ENCODE measurements at regions not wholly inside any gene's neighbourhood (a gene's known extent, or its start where the extent isn't known, plus 50 kb on each side); places are given as distances from the start of the nearest gene placed in this dataset.

GRCh38 chr16:52747088-52747595 lies 200.2 kb upstream of the TOX3 start:
- TF ChIP-seq CTCF (conservative IDR thresholded peaks at IDR 0.05) = no peak
- TF ChIP-seq EZH2 (IDR thresholded peaks at IDR 0.05; ENCODE audit: low read depth) = no peak

Data from PC-9 (cell line).